HG03139 (cell line): ENCODE measurements at regions not wholly inside any gene's neighbourhood (a gene's known extent, or its start where the extent isn't known, plus 50 kb on each side); places are given as distances from the start of the nearest gene placed in this dataset.
"Not testable (repeated sequence)": the region's sequence is repeated elsewhere in the genome, so short reads cannot be mapped to it uniquely, and the experiment has no call there.

Source experiments
- ATAC-seq: cut with Tn5 transposase; IDR thresholded peaks from one replicate; pipeline ENCODE4 v1.9.1; 2021; ENCODE audit not compliant: unreplicated experiment

DNA sequence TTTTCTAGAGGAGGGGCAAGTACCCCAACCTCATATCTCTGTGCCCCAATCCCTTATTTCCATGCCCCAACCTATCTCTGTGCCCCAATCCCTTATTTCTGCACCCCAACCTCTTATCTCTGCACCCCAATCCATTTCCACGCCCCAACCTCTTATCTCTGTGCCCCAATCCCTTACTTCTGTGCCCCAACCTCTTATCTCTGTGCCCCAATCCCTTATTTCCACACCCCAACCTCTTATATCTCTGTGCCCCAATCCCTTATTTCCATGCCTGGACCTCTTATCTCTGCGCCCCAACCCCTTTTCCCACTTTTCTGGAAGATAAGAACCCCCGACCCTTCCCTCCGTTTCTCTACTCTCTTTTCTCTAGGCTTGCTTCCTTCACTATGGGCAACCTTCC, 199.0 kb downstream of the JRKL start:
- not testable (repeated sequence) for ATAC-seq

DNA sequence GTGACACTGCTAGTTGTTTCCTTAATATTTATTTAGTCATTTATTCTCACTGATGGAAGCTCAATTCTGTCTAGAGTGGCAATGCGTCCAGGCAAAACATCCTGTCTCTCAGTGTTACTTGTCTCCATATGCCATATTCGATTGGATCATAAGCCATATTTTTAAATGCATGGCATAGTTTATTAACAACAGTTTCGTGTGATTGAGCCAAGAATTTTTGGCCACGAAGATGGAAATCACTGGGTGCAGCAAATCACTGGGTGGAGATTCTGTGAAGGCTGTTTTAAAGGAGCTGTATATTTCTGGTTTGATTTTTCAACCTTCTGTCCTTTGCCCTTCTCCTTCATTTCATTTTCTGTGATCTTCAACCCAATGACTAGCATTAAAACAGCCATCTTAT, 205.2 kb downstream of the JRKL start:
- no peak for ATAC-seq

DNA sequence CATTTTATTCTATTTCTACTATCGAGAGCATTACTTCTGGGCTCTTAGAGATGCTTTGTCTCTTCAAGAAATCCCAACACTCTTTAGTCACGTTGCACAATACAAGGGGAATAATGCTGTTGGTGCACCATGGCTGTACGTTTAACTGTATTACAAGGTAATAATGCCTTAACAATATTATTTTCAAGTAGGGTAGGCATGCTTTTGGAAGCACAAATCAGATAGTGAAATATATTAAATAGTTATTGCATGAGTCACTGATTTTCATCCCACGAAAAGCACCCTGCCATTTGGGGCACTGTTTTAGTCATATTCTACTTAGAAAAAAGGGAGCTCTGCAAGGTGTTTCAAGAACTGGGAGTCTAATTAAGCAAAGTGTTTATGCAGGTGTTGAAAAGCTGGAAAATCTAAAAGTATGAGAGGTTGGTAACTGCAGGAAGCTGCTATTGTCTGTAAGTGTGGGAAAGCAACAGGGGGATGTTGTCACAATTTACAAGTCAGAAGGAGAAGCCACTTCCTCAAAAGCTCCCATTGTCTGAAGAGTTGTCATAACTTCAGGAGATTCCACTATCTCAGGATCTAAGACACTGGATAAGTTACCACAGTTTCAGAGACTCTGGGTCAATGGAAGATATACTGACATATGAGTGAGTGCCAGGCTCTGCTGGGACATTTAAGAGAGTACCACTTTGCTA, 218.2 kb downstream of the JRKL start:
- no peak for ATAC-seq

DNA sequence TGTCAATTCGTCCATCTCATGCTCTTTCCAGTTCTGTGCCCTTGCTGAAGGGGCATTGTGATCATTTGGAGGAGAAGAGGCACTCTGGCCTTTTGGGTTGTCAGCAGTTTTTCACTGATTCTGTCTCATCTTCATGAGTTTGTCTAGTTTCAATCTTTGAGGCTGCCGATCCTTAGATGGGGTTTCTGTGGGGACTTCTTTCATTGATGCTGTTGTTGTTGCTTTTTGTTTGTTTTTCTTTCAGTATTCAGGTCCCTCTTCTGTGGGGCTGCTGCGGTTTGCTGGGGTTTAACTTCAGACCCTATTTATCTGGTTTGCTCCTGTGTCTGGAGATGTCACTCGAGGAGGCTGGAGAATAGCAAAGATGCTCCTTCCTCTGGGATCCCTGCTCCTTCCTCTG, 224.3 kb downstream of the JRKL start:
- no peak for ATAC-seq

DNA sequence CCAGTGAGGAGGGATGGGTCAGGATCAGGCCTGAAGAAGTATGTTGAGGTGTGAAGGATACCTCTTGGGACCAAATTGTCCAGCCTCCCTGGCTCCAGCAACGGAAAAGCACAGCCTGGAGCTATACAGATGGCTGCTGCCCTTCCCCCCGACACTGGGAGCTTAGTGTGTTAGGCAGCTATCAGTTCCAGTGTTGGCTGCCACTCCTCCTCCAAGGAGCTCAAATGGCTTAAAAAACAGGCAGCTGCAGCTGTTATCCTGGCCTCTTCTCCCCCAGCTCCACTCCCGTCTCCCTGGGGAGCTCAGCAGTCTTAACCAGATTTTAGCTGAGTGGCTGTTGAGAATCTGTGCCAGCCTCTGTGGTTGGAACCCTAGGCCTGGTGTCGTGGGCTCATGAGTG, 225.0 kb downstream of the JRKL start:
- no peak for ATAC-seq

DNA sequence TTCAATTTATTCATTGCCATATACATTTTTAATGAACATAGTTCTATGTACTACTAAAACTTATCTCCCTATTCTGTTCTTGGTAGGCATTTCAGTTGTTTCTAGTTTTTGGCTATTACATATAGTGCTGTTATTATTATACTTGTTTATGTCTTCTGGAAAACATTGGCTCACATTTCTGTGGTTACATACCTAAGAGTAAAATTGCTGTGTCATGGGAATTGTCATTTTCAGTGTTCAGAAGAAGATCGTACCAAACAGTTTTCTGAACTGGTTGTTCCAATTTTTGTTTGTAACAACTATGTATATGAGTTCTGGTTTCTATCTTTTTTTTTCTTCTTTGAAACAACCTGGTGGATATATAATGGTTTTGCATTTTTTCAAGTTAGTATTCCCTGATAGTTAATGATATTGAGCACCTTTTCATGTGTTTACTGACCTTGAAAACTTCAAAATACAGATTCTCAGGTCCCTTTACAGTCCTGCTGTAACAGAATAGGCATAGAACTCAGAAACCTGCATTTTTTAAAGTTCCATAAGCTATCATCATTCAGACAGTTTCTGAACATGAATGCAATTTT, 230.7 kb downstream of the JRKL start:
- no peak for ATAC-seq

DNA sequence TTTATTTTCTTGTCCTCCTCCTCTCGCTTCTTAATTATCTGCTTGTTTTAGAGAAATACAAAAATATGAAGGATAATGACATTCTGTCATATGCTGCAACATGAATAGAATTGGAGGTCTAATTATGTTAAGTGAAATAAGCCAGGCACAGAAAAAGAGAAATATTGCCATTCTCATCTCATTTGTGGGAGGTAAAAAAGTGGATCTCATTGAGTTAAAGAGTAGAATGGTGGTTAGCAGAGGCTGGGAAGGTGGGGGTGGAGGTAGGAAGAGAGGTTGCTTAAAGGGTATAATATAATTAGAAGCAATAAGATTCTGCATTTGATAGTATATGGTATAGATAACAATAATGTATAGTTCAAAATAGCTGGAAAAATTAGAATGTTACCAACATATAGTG, 231.3 kb downstream of the JRKL start:
- no peak for ATAC-seq

DNA sequence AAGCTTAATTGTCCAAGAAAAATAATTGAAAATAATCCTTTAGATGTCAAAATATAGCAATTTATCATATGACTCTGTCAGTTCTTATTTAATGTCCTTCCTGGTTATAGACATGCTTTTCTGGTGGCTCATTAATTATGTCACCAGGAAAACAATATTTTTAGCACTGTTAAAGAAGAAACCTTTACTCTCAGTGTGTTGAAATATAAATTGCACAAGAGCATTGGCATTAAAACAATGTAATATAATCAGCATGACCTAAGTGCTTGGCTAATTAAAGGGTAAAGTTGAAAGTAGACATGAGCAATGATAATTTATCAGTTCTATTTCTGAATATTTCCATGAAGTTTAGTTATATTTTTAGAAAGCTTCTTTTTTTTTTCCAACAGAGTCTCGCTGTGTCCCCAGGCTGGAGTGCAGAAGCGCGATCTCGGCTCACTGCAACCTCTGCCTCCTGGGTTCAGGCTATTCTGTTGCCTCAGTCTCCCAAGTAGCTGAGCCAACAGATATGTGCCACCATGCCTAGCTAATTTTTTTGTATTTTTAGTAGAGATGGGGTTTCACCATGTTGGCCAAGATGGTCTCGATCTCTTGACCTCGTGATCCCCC, 232.3 kb downstream of the JRKL start:
- no peak for ATAC-seq

DNA sequence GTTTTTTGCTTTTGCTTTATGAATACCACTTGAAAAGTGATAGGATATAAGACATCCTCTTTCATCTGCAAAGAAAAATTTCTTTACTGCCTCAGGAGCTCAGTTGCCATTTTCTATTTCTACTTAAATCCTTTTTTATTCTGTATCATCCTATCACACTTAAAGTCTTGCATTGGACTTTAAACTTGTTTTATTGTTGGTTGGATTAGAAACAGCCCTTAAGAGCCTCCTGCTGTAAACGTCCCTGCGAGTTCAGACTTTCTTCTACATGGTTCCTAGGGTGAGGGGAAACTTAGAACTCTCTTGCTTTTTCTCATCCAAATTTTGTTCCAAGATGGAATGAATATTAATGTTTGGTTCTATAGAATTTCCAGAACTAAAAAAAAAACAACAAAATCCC, 234.3 kb downstream of the JRKL start:
- ATAC-seq = no peak

DNA sequence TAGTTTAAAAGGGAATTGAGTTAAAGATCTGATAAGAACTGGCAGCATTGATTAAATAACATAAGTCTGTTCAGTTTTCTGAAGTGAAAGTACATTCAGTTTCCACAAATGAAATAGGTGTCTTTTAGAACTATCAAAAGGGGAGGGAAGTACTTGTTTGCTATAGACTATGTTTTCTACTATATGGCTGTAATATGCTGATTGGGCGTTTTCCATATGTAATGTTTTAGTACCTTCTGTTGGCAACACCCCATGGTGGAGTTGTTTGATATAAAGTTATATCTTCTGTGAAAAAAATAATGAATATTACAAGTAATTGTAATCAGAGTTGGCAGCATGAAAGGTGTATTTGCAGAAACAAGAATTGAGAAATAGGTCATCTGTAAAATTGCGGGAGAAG, 237.6 kb downstream of the JRKL start:
- ATAC-seq = no peak

DNA sequence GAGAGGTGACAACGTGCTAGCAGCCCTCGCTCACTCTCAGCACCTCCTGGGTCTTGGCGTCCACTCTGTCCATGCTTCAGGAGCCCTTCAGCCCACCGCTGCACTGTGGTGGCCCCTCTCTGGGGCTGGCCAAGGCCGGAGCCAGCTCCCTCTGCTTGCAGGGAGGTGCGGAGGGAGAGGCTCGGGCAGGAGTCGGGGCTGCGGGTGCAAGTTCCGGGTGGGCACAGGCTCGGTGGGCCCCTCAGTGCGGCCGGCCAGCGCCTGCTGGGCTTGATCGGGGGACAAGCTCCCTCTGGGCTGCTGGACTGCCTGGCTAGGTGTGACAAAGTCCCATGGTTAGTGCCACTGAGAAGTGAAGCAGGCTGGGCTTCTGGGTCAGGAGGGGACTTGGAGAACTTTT, 245.8 kb downstream of the JRKL start:
- ATAC-seq = no peak

DNA sequence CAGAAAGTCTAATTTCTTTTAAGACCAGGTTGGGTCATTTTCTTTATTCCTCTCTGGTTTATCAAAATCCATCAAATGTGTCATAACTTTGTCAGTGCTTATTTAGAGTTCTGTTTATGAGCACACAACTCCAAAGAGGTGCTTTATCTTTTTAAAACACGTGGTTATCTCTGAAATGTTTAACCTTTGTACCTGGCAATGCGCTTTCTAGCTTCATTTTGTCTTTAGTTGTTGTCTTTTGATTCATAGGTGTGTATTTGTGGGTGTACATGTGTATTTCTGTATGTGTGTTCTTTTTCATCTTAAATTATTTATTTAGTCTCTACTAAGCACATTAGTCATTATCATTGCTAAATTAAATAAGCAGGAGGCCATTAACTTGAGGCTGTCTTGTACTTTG, 251.4 kb downstream of the JRKL start:
- ATAC-seq = no peak

DNA sequence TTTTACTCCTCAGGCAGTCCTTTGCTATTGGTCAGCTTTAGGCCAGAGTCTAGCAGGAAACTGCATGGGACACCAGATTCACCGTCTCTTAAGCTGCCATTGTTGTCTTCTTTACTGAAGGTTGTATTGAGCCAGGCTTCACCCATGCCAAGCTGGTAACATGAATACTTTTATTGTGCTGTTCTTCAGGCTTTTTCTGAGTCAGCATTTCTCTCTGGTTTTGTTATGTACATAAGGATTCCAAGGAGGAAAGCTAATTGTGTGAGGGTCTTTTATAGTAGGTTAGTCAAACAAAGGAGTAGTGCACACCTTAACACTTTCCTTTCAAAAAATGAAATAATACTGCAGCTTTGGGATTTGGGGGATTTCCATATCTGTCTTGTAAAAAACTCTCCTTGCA, 252.8 kb downstream of the JRKL start:
- ATAC-seq = no peak

DNA sequence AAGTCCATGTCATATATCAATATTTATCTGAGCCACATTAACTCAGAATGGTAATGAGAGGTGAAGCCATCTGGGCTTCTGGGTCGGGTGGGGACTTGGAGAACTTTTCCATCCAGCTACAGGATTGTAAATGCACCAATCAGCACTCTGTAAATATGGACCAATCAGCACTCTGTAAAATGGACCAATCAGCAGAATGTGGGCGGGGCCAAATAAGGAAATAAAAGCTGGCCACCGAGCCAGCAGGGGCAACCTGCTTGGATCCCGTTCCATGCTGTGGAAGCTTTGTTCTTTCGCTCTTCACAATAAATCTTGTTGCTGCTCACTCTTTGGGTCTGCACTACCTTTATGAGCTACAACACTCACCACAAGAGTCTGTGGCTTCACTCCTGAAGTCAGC, 253.4 kb downstream of the JRKL start:
- no peak for ATAC-seq

DNA sequence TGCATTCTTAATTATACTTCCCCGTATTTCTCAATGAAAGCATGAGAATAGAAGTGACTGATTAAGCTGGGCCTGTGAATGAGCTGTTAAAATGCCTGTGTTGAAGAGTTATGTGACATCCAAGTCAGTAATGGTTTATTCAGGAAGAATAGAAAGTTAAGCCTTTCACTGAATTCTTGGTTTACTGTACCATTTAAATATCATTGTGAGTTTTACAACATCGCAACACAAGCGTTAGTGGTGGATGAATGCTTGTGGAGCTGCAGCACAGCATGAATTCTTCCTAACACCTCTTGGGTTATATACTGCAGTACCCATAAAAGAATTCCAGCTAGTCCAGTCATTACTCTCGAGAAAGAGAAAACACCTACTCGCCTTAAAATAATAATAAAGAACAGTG, 257.8 kb downstream of the JRKL start:
- no peak for ATAC-seq

DNA sequence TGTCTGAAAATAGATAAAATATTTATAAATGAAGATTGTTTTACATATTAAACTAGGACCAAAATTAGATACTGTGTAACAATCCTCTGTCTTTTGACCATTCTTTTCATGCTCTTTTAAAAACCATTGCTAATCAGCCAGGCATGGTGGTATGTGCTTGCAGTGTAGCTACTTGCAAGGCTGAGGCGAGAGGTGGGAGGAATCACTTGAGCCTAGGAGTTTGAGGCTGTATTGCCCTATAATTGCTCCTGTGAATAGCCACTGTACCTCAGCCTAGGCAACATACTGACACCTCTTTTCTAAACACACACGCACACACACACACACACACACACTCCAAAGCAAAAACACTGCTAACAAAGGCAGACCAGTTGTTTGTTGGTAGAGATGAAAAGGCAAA, 259.2 kb downstream of the JRKL start:
- no peak for ATAC-seq

DNA sequence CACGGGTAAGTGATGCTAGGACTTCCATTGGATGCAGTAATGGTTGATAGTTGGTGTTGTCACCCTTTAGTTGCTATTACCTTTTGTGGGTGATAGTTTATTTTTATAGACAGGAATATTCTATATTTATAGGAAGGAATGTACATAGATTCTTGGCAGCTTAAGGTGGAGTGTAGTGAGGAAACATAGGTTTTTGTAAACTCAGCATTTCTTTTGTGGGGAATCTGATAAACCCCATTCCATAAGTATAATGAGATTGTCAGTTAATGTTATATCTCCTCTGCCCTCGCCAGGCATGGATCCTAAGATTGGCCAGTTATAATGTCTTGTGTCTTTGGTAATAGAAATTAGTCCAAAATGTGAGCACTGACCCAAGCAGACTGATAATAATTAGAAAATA, 262.7 kb downstream of the JRKL start:
- ATAC-seq = no peak

DNA sequence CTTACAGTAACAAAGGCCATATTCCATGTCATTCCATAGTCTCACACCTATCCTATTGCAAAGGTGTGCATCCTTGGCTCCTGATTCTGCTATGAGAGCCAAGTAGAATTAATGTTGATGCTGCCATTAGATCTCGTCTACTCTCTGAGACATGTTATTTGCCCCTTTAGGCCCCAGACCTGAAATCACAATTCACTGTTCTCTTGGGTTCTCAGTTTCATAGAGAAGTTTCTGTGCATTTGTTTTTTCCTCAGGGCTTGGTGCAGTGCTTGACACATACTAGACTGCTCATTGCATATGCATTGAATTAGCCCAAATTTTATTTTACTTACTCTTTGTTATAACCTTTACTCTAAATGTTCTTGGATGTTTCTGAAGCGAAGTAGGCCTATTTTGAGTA, 265.7 kb downstream of the JRKL start:
- no peak for ATAC-seq

DNA sequence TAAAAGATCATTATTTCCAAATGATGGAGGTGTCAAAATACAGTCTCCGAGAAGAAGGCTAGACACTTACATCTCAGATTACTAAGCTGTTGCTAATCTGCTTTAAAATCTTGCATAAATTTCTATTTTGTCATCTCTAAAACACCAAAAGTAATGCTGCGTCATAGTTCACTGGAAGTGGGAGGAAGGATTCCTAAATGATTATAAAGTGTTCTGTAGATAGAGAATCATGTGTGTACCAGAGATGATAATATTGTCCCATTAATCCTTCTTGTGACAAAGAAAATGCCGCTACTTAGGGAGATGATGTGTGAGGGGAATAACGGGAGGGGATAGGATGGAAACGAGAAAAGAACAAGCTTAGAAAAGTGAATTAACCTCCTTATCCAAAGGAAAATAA, 268.6 kb downstream of the JRKL start:
- no peak for ATAC-seq

DNA sequence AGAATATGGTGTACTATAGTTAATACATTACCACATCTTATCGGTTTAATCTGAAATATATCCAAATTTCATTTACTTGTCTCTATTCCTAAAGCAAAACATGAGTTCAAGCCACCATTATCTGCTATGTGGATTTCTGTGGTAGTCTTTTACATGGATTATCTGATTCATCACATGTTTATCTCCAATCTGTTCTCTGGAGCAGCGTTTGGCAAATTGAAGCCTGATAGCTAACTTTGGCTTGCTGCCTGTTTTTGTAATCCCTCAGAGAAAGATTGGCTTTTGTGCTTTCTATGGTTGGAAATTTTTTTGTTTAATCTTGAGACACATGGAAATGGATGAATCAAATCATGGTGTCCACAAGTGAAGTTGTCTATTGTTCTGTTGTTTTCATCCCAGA, 274.3 kb downstream of the JRKL start:
- no peak for ATAC-seq

DNA sequence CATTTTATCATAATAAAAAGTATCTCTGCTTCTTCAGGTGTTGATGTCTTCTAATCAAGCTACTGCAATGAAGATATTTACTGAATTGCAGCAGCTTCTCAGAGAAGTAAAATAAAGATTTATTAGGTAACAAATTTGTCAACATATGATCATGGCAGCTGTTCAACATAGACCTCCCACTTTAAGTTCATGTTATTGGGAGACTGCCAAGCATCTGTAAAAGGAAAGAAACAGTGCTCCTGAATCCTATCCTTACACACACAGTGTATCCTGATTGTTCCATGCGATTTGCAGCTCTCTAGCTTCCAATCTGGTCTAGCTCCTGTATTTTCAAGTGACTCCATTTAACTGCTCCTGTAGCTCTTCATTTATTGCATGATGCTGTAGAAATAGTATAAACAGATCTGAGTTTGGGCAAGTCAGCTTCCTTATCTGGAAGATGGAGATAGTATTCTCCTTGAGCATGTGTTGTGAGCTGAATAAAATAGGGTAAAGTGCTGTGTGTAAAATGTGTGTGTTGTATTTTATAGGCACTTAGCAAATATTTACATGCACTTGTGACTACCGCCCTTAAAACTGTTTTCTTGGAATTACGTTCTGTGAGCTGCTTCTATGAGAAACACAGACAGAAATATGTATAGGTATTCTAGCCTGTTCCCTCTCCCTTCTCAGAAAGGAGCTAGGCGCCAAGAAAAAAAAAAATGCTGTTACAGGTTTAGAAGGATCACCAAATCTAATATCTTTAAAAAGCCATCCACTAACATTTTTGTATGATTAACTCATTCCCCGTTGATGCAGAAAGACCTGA, 290.6 kb downstream of the JRKL start:
- no peak for ATAC-seq
